Frontal cortex (tissue), 3 donors: ENCODE measurements at regions not wholly inside any gene's neighbourhood (a gene's known extent, or its start where the extent isn't known, plus 50 kb on each side); places are given as distances from the start of the nearest gene placed in this dataset.

Experiments used
- DNase-seq, 2 donors: peaks; one replicate each; pipeline ENCODE4 v3.0.0; 2012; ENCODE audit warnings: low spot score in 2 of 2
- FAIRE-seq: peaks from 2 replicates; lab custom pipeline; 2012; peaks lifted over from hg19 to GRCh38; lab: Jason Lieb, UNC
- donor health status: control.
- donor health status: control.
- donor health status: control.

GRCh38 chr13:73622381-73622780 is 511.8 kb downstream of the KLF12 start:
- FAIRE-seq (no peak), DNase-seq (no peak)

GRCh38 chr13:73618275-73618865 is 515.8 kb downstream of the KLF12 start:
- DNase-seq: no peak
- FAIRE-seq: no peak

DNA sequence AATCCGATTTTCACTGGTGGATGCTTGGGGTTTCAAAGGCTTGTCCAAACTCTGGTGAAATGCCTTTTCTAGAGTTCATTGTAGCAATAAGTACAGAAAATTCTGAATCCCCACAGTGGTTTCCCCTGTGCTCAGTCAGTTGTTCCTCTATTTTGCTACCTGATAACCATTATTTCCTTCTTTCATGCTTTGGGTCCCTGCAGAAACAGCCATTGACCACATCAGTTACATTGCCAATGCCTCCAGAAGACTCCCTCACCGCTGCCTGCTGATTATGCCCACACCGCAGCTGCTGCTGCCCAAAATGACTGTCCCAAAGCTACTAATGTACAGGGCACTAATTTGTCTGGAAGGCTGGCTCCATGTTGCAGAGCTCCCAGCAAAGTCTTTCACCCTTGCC is 517.3 kb downstream of the KLF12 start:
- DNase-seq (no peak), FAIRE-seq (no peak)

GRCh38 chr13:73610799-73611592 is 523.2 kb downstream of the KLF12 start:
- DNase-seq (no peak), FAIRE-seq (no peak)

DNA sequence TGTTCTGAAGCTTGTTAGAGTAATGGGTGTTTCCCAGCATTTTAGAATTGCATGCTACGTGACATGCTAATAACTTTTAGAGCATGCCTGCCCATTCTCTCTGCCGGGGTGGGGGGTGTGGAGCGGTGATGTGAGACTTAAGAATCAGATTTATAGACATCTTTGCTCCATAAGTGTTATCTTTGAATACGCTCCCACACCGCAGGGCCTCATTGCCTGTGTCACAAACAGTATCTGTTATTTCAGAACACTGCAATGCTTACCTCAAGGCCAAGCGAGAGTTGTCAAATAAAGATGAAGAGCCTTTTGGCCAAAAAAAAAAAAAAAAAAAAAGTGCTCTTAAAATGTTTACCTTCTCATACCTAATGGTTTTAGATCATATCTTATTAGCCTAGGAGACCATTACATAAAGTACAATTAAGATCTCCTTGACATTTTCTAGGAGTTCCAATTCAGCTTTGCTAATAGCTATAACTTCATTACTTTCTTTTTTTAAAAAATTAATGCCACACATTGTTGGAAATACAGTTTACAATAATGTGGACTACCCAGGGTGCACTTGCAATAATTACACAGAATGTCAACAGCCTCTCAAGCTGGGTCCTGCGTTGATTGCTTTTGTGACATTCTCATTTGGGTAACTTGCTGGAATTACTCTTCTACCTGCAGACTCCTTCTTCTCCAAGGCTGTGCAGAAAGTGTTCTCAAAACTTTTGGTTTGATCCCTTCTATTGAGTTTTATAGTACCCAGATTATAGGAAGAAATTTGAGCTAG is 525.3 kb downstream of the KLF12 start:
- no peak for DNase-seq
- FAIRE-seq: no peak

DNA sequence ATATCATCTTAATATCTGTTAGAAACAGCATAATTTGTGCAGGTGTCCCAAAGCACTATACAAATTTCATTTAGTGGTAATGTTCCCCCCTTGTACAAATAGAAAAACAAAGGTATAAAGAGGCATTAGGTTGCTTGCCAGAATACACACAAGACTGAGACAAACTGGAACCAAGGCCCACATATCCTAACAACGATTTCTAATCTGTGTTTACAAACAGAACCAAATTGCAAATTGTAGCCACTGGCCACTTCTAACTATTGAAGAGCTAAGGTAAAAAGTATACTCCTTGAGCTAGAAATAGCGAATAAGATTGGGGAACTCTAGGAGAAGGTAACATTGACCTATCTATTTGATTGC is 526.1 kb downstream of the KLF12 start:
- DNase-seq: no peak
- no peak for FAIRE-seq

GRCh38 chr13:73607489-73608156 is 526.6 kb downstream of the KLF12 start:
- FAIRE-seq: no peak
- no peak for DNase-seq

- FAIRE-seq (no peak), DNase-seq (no peak)
Measured at GRCh38 chr13:73603646-73604045, 530.6 kb downstream of the KLF12 start.

- DNase-seq (no peak), FAIRE-seq (no peak)
Measured at GRCh38 chr13:73602295-73602694, 531.9 kb downstream of the KLF12 start.

DNA sequence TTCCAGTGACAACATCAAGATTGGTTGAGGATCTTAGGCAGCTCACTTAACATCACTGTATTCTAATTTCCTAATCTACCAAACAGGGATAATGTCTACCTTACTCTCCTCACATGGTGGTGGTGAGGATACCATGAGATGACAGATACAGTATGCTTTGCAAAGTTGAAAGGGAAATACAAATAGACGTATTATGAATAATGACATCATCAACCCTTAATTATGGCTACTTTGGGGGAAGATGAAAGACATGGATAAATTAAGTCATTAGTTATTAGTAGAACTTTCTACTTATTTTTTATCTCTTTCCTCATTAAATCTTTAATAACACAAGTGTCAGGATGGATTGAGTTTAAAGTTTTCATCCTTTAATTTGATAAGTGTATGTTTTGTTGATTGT is 532.5 kb downstream of the KLF12 start:
- no peak for FAIRE-seq
- DNase-seq: no peak

DNA sequence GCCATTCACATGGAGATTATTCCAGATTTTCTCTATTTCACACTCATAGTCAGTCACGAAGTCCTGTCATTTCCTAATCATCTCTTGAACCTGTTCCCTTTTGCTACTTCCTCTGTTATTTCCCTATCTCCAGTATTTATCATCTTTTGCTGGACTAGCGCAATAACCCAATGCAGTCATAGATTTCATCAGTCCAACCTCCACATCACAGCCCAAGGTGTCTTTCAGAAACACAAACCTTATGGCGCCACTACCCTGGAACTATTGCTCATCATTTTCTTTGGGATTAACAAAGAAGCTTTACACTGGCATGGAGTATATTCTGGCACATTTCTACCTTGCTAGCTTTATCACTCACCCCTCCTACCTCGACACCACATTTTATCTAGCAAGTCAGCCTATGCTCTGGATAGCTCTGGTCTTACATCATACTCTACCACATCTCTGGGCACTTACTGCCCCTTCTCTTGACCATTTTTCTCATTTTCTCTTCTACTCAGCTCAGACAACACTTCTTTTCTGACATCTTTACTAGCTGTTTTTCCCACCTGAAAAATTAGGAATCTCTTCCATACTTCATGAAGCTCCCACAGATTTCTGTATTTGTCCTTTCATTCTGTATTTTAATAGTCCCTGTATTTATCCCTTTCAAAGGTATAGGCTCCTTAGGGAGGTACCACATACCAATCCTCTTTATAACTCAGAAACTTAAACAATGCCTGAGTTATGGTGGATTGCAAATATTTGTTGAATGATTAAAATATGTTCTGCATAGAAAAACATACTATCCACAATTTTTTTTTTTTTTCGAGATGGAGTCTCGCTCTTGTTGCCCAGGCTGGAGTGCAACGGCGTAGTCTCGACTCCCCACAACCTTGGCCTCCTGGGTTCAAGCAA is 534.7 kb downstream of the KLF12 start:
- FAIRE-seq: no peak
- DNase-seq: no peak

- DNase-seq (no peak), FAIRE-seq (no peak)
Measured at GRCh38 chr13:73598020-73598712, 536.0 kb downstream of the KLF12 start.

DNA sequence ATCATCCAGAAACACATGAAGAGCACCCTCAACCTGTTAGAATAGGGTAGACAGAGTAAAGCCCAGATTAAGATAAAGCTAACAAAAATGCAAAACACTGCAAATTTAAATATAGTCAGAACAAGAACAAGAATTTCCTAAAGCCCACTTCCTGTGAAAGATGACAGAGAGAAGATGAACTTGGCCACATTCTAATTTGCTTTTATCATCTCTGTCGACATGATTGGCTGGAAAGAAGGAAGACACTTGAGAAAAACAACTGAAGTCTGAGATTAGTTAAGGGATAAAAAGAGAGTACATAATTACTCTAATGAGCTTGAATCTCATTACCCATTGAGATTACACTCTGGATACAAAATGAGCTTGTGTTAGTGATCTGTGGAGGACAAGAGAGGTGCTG is 537.6 kb downstream of the KLF5 start:
- DNase-seq (no peak), FAIRE-seq (no peak)

DNA sequence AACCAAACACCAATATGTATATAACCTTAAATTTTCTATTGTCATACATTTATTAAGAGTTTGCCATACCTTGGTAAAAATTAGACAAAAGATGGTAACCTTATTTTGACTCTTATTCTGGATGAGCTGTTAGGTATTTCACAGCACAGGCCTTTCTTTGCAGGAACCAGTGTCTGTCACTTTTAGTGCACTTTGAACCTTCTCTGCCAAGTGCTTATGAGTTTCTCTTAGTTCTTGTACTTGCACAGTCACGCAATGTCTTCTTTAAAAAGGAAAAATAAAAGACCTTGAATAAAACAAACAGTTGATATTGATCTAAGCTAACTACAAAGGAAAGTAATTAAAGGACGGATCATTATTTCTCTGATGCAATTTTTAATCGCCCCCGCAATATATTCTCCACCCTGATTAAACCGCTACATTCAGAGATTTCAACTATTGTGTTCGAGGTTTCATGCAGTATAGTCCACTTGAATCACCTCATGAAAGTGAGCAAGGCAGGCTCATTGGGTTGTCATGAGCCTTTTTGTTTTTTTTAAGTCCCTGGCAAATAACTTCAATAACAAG is 534.5 kb downstream of the KLF5 start:
- DNase-seq: no peak
- no peak for FAIRE-seq

DNA sequence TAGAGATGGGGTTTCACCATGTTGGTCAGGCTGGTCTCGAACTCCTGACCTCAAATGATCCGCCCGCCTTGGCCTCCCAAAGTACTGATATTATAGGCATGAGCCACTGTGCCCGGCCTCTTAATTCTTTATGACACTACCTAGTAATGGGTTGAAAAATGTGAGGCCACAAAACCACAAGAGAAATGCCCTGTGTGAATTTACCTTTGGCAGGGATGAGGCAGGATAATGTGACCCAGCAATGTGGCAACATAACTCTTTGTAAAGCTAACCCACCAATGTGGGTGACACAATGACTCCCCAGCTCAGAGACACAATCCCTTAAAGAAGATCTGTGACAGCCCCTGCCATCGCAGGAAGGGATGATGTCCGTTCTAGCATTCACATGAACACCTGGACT is 533.1 kb downstream of the KLF5 start:
- DNase-seq (no peak), FAIRE-seq (no peak)

DNA sequence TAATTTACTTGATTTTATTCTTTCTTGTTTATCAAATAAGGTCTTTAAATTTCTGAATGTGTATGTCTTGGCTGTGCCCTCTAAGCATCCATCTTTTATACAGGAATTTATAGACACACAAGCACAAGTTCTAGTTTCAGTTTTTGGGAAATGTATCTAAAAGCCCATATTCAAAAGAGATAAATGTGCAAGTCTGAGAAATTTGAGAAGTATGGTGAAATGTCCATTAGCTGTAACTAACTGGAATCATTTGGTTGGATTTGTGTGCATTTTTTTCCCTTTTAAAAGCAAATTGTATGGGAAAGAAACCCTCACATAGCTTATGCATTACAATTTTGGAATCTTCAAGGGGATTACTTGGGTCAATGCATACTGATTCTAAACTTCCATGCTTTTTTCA is 532.0 kb downstream of the KLF5 start:
- FAIRE-seq: no peak

DNA sequence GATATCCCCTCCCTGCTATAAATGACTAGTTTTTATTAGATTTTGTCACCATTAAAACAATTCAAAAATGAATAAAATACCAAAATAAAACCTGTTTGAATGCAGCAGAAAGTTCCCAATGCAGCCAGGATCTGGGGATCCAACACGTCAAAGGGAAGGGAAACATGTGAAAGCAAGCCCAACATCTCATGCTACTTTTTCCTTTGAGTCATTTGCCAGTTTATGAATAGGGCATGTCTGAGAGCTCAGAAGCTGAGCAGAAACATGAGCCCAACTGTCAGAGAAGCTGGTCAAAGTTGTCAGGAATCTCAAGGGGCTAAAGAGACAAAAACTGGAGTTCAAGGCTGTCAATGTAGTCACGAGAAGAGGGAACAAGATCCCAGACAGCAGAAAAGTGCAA is 526.4 kb downstream of the KLF5 start:
- FAIRE-seq: no peak

More for the DNA sequence above, 532.0 kb downstream of the KLF5 start:
- DNase-seq: no peak

GRCh38 chr13:73583331-73583730 is 524.5 kb downstream of the KLF5 start:
- DNase-seq (no peak), FAIRE-seq (no peak)

More for the DNA sequence above, 526.4 kb downstream of the KLF5 start:
- DNase-seq: no peak
